PC-3 (cell line): ENCODE measurements at regions not wholly inside any gene's neighbourhood (a gene's known extent, or its start where the extent isn't known, plus 50 kb on each side); places are given as distances from the start of the nearest gene placed in this dataset.

Experiments used
- ATAC-seq: fragments of 200-7000 bp; cut with Tn5 transposase; 2 replicates; pipeline ENCODE4 v1.9.1; 2020; ENCODE audit warnings: mild to moderate bottlenecking, moderate library complexity
- BruUV-seq: library from RNA; stranded (reverse); fragments of 400-500 nt; replicated peaks from 2 replicates; lab custom pipeline; 2021; lab: Mats Ljungman, UMichigan
- CTCF ChIA-PET: fragments of 300-600 bp; sonication (Branson Sonifier 250); formaldehyde crosslinking; loops from one replicate; lab custom pipeline; 2022; ENCODE audit warnings: antibody characterized with exemption; lab: Charles Lee
- POLR2A ChIA-PET: fragments of 300-600 bp; sonication (Branson Sonifier 250); formaldehyde crosslinking; loops from one replicate; lab custom pipeline; 2022; ENCODE audit warnings: antibody characterized with exemption; ENCODE audit not compliant: unreplicated experiment; lab: Charles Lee
- DNase-seq: peaks from one replicate; pipeline ENCODE4 v3.0.0-alpha.2; 2015
- H2AFZ ChIP-seq: fragments of 300-600 bp; sonication (generic); 2 replicates; pipeline ENCODE4 v1.6.0; 2016; ENCODE audit warnings: antibody characterized with exemption, low read length
- H3F3A ChIP-seq: fragments of 300-600 bp; sonication (generic); one replicate; pipeline ENCODE4 v1.6.0; 2017; ENCODE audit warnings: antibody characterized with exemption, low read length, control low read depth, mild to moderate bottlenecking; ENCODE audit not compliant: unreplicated experiment
- H3K27ac ChIP-seq: fragments of 300-600 bp; sonication (generic); 2 replicates; pipeline ENCODE4 v1.5.1; 2016; ENCODE audit warnings: mild to moderate bottlenecking, low read length
- H3K27me3 ChIP-seq: fragments of 300-600 bp; sonication (generic); 2 replicates; pipeline ENCODE4 v1.6.1; 2016; ENCODE audit warnings: low read length, mixed read lengths
- H3K36me3 ChIP-seq: fragments of 300-600 bp; sonication (generic); 2 replicates; pipeline ENCODE4 v1.6.1; 2016; ENCODE audit warnings: low read depth, mixed run types, low read length, mixed read lengths
- H3K4me1 ChIP-seq: fragments of 300-600 bp; sonication (generic); 2 replicates; pipeline ENCODE4 v1.5.1; 2016; ENCODE audit warnings: low read length; ENCODE audit not compliant: insufficient read depth
- H3K4me2 ChIP-seq: fragments of 300-600 bp; sonication (generic); 2 replicates; pipeline ENCODE4 v1.6.0; 2016; ENCODE audit warnings: low read length
- H3K4me3 ChIP-seq: fragments of 300-600 bp; sonication (generic); 2 replicates; pipeline ENCODE4 v1.5.1; 2016; ENCODE audit warnings: mild to moderate bottlenecking, low read length, mixed read lengths
- H3K79me2 ChIP-seq: fragments of 300-600 bp; sonication (generic); 2 replicates; pipeline ENCODE4 v1.6.1; 2017; ENCODE audit warnings: low read length, mixed read lengths
- H3K9ac ChIP-seq: fragments of 300-600 bp; sonication (generic); 2 replicates; pipeline ENCODE4 v1.6.0; 2016; ENCODE audit warnings: mild to moderate bottlenecking, low read length
- H3K9me2 ChIP-seq: fragments of 300-600 bp; sonication (generic); replicated peaks from 2 replicates; pipeline ENCODE4 v1.6.1; 2016; ENCODE audit warnings: mixed run types, low read length, mixed read lengths
- H3K9me3 ChIP-seq: fragments of 300-600 bp; sonication (generic); 2 replicates; pipeline ENCODE4 v1.6.1; 2016; ENCODE audit warnings: low read length, mixed read lengths
- H4K20me1 ChIP-seq: fragments of 300-600 bp; sonication (generic); 2 replicates; pipeline ENCODE4 v1.6.1; 2016; ENCODE audit warnings: low read length, mixed read lengths
- CTCF ChIP-seq: fragments of 300-600 bp; sonication (generic); conservative IDR thresholded peaks from 2 replicates; pipeline ENCODE4 v1.5.1; 2017; ENCODE audit warnings: antibody characterized with exemption, low read depth, mild to moderate bottlenecking, low read length
- EZH2 ChIP-seq: fragments of 300-600 bp; sonication (generic); IDR thresholded peaks from one replicate; pipeline ENCODE4 v1.6.1; 2017; ENCODE audit warnings: antibody characterized with exemption, mild to moderate bottlenecking, low read length; ENCODE audit not compliant: unreplicated experiment
- EZH2phosphoT487 ChIP-seq: fragments of 300-600 bp; sonication (generic); IDR thresholded peaks from 2 replicates; pipeline ENCODE4 v1.6.1; 2018; ENCODE audit warnings: mild to moderate bottlenecking, antibody characterized with exemption, low read length, borderline replicate concordance
- intact Hi-C: fragments of 100-400 bp; cut with micrococcal nuclease; formaldehyde crosslinking; loops from 2 replicates; pipeline ENCODE4 v1.9.0; 2023

GRCh38 chr3:182220471-182220870 is 508.7 kb downstream of the SOX2 start:
- Histone ChIP-seq H2AFZ (no peak overlapping the region), H3F3A (no peaks in the 10 kb centered on the region), H3K4me2 (no peak overlapping the region), H3K79me2 (no peaks in the 10 kb centered on the region), H3K4me1 (no peaks in the 10 kb centered on the region), H3K9me3 (no peaks in the 10 kb centered on the region), H3K27ac (no peak overlapping the region), H3K36me3 (no peaks in the 10 kb centered on the region), H3K9ac (no peak overlapping the region), H4K20me1 (no peaks in the 10 kb centered on the region), H3K9me2 (no peaks in the 10 kb centered on the region), H3K27me3 (no peaks in the 10 kb centered on the region), H3K4me3 (no peak overlapping the region)
- no TSS peak for BruUV-seq
- intact Hi-C loops: no loop called here
- ATAC-seq (no peak), DNase-seq (no peak)
- CTCF ChIA-PET: no interaction called here
- no peak for TF ChIP-seq CTCF
- no peak for TF ChIP-seq EZH2
- no peak for TF ChIP-seq EZH2phosphoT487
- POLR2A ChIA-PET: no interaction called here

GRCh38 chr3:182226995-182227394 is 515.3 kb downstream of the SOX2 start:
- no peak overlapping the region for H3K4me2 ChIP-seq
- BruUV-seq: no TSS peak
- H4K20me1 ChIP-seq: no peaks in the 10 kb centered on the region
- CTCF ChIA-PET: no interaction called here
- POLR2A ChIA-PET: no interaction called here
- DNase-seq (no peak), ATAC-seq (no peak)
- H3K9me2 ChIP-seq: no peaks in the 10 kb centered on the region
- no peak overlapping the region for H2AFZ ChIP-seq
- H3F3A ChIP-seq: no peaks in the 10 kb centered on the region
- H3K4me1 ChIP-seq: no peaks in the 10 kb centered on the region
- H3K4me3 ChIP-seq: no peak overlapping the region
- no peak overlapping the region for H3K9ac ChIP-seq
- H3K27me3 ChIP-seq: no peaks in the 10 kb centered on the region
- H3K79me2 ChIP-seq: no peaks in the 10 kb centered on the region
- H3K27ac ChIP-seq: no peak overlapping the region
- intact Hi-C loops: no loop called here
- TF ChIP-seq CTCF: 0 out of 2 replicates have a peak, but pooled peaks have one; percentile 28
- no peak for TF ChIP-seq EZH2
- no peaks in the 10 kb centered on the region for H3K9me3 ChIP-seq
- no peaks in the 10 kb centered on the region for H3K36me3 ChIP-seq

- DNase-seq (no peak), ATAC-seq (no peak)
- no peak overlapping the region for H3K4me3 ChIP-seq
- no peaks in the 10 kb centered on the region for H3K9me2 ChIP-seq
- H3K4me2 ChIP-seq: no peak overlapping the region
- H4K20me1 ChIP-seq: no peaks in the 10 kb centered on the region
- no peaks in the 10 kb centered on the region for H3K36me3 ChIP-seq
- H2AFZ ChIP-seq: no peak overlapping the region
- no TSS peak for BruUV-seq
- H3K27me3 ChIP-seq: no peaks in the 10 kb centered on the region
- intact Hi-C loops: no loop called here
- no peaks in the 10 kb centered on the region for H3F3A ChIP-seq
- CTCF ChIA-PET: no interaction called here
- POLR2A ChIA-PET: no interaction called here
- no peaks in the 10 kb centered on the region for H3K79me2 ChIP-seq
- no peak for TF ChIP-seq EZH2phosphoT487
- no peak for TF ChIP-seq EZH2
- TF ChIP-seq CTCF: no peak
- H3K9ac ChIP-seq: no peak overlapping the region
- H3K9me3 ChIP-seq: no peaks in the 10 kb centered on the region
- no peak overlapping the region for H3K27ac ChIP-seq
- H3K4me1 ChIP-seq: peaks cover 15% of the 10 kb centered on the region; the same call in 1 of the 2 replicates
These were observed 521.7 kb downstream of the SOX2 start for GRCh38 chr3:182233405-182233804.
